ENCODE measurements at regions not wholly inside any gene's neighbourhood (a gene's known extent, or its start where the extent isn't known, plus 50 kb on each side); places are given as distances from the start of the nearest gene placed in this dataset.

- Histone ChIP-seq H3K18ac (ENCODE audit: insufficient read length, low read depth, low read length) (no peak overlapping the region), H3K27me3 (ENCODE audit: insufficient read depth, low read length) (no peaks in the 10 kb centered on the region), H3K4me2 (ENCODE audit: insufficient read depth, insufficient read length, low read length) (no peak overlapping the region), H2AK5ac (ENCODE audit: insufficient read length, low read length) (no peak overlapping the region), H3K27ac (ENCODE audit: insufficient read length, low read depth, low read length) (no peak overlapping the region), H3T11ph (ENCODE audit: low read length) (no peak overlapping the region), H2BK12ac (ENCODE audit: insufficient read length, low read depth, low read length) (no peak overlapping the region), H3K9me3 (ENCODE audit: control insufficient read depth, low read depth, low read length) (no peaks in the 10 kb centered on the region), H3K23me2 (ENCODE audit: insufficient read length, low read depth, low read length, poor library complexity, severe bottlenecking) (no peaks in the 10 kb centered on the region), H4K8ac (replicated peaks; ENCODE audit: insufficient read length, low read depth, low read length) (no peak overlapping the region), H2BK20ac (ENCODE audit: low read depth, low read length, poor library complexity, severe bottlenecking) (no peak overlapping the region), H3K79me1 (ENCODE audit: insufficient read depth, low read depth, low read length, poor library complexity, severe bottlenecking) (no peaks in the 10 kb centered on the region), H3K79me2 (ENCODE audit: insufficient read depth, low read length) (no peaks in the 10 kb centered on the region), H2BK120ac (ENCODE audit: low read depth, low read length, poor library complexity, severe bottlenecking) (no peak overlapping the region), H3K23ac (ENCODE audit: insufficient read length, low read depth, low read length) (no peak overlapping the region), H4K91ac (ENCODE audit: insufficient read length, low read depth, low read length) (no peak overlapping the region), H2AFZ (ENCODE audit: low read length) (no peak overlapping the region), H3K9ac (ENCODE audit: extremely low read depth, insufficient read length, low read length) (no peak overlapping the region), H2BK5ac (ENCODE audit: insufficient read length, low read length) (no peak overlapping the region), H3K4me1 (ENCODE audit: insufficient read depth, low read length) (peaks cover 6% of the 10 kb centered on the region; the same call in 1 of the 2 replicates), H3K56ac (ENCODE audit: insufficient read length, low read depth, low read length) (no peak overlapping the region), H4K5ac (ENCODE audit: insufficient read length, low read depth, low read length) (no peak overlapping the region), H2BK15ac (ENCODE audit: low read depth, low read length) (no peak overlapping the region), H3K14ac (ENCODE audit: insufficient read depth, low read length) (no peak overlapping the region), H4K20me1 (ENCODE audit: control insufficient read depth, insufficient read depth, insufficient read length) (no peaks in the 10 kb centered on the region), H3K4ac (ENCODE audit: low read depth, low read length) (no peak overlapping the region)
- Mint-ChIP-seq H3K27ac (no peak overlapping the region), H3K4me3 (no peak overlapping the region), H3K36me3 (ENCODE audit: insufficient read depth in 1 of 3, low read depth in 3 of 3) (no peaks in the 10 kb centered on the region), H3K27me3 (ENCODE audit: low read depth) (no peaks in the 10 kb centered on the region), H3K9me3 (no peaks in the 10 kb centered on the region), H3K4me1 (peaks cover 79 to 81% of the 10 kb centered on the region in 2 experiments)
- no peak for TF ChIP-seq CTCF (conservative IDR thresholded peaks at IDR 0.05)
- WGBS (ENCODE audit: extremely low coverage, insufficient read length, low lambda C conversion rate), result no CpG with 5 or more reads among the region's 5 CpGs
- no peak for DNase-seq
Observed at GRCh38 chr2:66689456-66690051, 254.6 kb downstream of the MEIS1 start.

All from H9 (cell line).